WI38 (cell line): ENCODE measurements at regions not wholly inside any gene's neighbourhood (a gene's known extent, or its start where the extent isn't known, plus 50 kb on each side); places are given as distances from the start of the nearest gene placed in this dataset.

ENCODE experiments used
- H3K4me3 ChIP-seq: 2 replicates; pipeline ENCODE4 v1.5.1; 2011; ENCODE audit warnings: low read depth, mild to moderate bottlenecking, control low read depth, low read length
- CTCF ChIP-seq: IDR thresholded peaks from 2 replicates; pipeline ENCODE4 v1.5.1; 2012; ENCODE audit warnings: low read depth, mild to moderate bottlenecking, control low read depth, low read length

GRCh38 chr1:234669499-234669898, 59.5 kb upstream of the IRF2BP2 start:
- no peak overlapping the region for H3K4me3 ChIP-seq
- TF ChIP-seq CTCF, result no peak

GRCh38 chr1:234668577-234668955, 58.6 kb upstream of the IRF2BP2 start:
- TF ChIP-seq CTCF, result no peak
- no peak overlapping the region for H3K4me3 ChIP-seq

GRCh38 chr1:234667600-234668576, 57.9 kb upstream of the IRF2BP2 start:
- TF ChIP-seq CTCF, result no peak
- H3K4me3 ChIP-seq, result no peak overlapping the region

- no peak overlapping the region for H3K4me3 ChIP-seq
- no peak for TF ChIP-seq CTCF
These were observed 56.8 kb upstream of the IRF2BP2 start for GRCh38 chr1:234666761-234667160.

- no peak for TF ChIP-seq CTCF
These were observed 56.1 kb upstream of the IRF2BP2 start for GRCh38 chr1:234665975-234666605.

GRCh38 chr1:234662148-234662547, 52.2 kb upstream of the IRF2BP2 start:
- no peak overlapping the region for H3K4me3 ChIP-seq
- TF ChIP-seq CTCF, result no peak

More at GRCh38 chr1:234665975-234666605, 56.1 kb upstream of the IRF2BP2 start:
- no peak overlapping the region for H3K4me3 ChIP-seq
